GM12873 (cell line): ENCODE measurements at regions not wholly inside any gene's neighbourhood (a gene's known extent, or its start where the extent isn't known, plus 50 kb on each side); places are given as distances from the start of the nearest gene placed in this dataset.

Source experiments
- CTCF ChIP-seq: IDR thresholded peaks from 2 replicates; pipeline ENCODE4 v1.5.1; 2012; ENCODE audit warnings: low read depth, mild to moderate bottlenecking, moderate library complexity, low read length, control low read depth; ENCODE audit not compliant: insufficient read depth; ENCODE audit errors: missing control alignments

GRCh38 chr6:56375806-56376205, 128.4 kb upstream of the COL21A1 start:
- TF ChIP-seq CTCF = no peak

- no peak for TF ChIP-seq CTCF
Measured at GRCh38 chr6:56374841-56375369, 127.5 kb upstream of the COL21A1 start.

- TF ChIP-seq CTCF = no peak
Measured at GRCh38 chr6:56372406-56372995, 125.1 kb upstream of the COL21A1 start.

- TF ChIP-seq CTCF = no peak
Measured at GRCh38 chr6:56370561-56371211, 123.3 kb upstream of the COL21A1 start.

GRCh38 chr6:56370127-56370540, 122.8 kb upstream of the COL21A1 start:
- TF ChIP-seq CTCF = no peak

GRCh38 chr6:56368491-56368890, 121.1 kb upstream of the COL21A1 start:
- no peak for TF ChIP-seq CTCF

- no peak for TF ChIP-seq CTCF
Measured at GRCh38 chr6:56366141-56366852, 118.9 kb upstream of the COL21A1 start.
